H1 (cell line): ENCODE measurements at regions not wholly inside any gene's neighbourhood (a gene's known extent, or its start where the extent isn't known, plus 50 kb on each side); places are given as distances from the start of the nearest gene placed in this dataset.

ENCODE experiments used
- BCL11A ChIP-seq, 2 experiments: IDR thresholded peaks; one replicate each; pipeline ENCODE4 v1.6.1; 2011; ENCODE audit warnings: low read depth in 2 of 2, low read length in 2 of 2, mild to moderate bottlenecking in 2 of 2
- JUND ChIP-seq: IDR thresholded peaks from 2 replicates; pipeline ENCODE4 v1.6.1; 2011; ENCODE audit warnings: mild to moderate bottlenecking, improper control_type of control experiment, low read length
- SP4 ChIP-seq: IDR thresholded peaks from 2 replicates; pipeline ENCODE4 v1.6.1; 2012; ENCODE audit warnings: low read length, inconsistent platforms

DNA sequence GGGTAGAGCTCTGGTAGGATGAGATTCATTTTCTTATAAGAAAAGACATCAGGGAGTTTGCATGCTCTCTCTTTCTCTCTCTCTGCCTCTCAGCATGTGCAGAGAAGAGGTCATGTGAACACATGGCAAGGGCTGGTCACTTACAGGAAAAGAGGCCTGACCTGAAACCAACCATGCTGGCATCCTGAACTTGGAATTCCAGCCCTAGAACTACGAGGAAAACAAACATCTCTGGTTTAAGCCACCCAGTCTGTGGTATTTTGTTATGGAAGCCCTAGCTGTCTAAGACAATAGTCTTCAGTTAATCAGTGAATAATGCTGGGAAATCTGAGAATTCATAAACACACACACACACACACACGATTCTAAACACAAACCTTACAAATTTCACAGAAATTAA is 1104.2 kb upstream of the LRRN3 start (continued):
- no peak for TF ChIP-seq BCL11A (IDR thresholded peaks at IDR 0.05; ENCODE audit: low read depth in 2 of 2, low read length in 2 of 2)
- TF ChIP-seq SP4: no peak
- no peak for TF ChIP-seq JUND
